GM19239 (cell line): ENCODE measurements at regions not wholly inside any gene's neighbourhood (a gene's known extent, or its start where the extent isn't known, plus 50 kb on each side); places are given as distances from the start of the nearest gene placed in this dataset.
"Not testable (repeated sequence)": the region's sequence is repeated elsewhere in the genome, so short reads cannot be mapped to it uniquely, and the experiment has no call there.

Experiments used
- DNase-seq: peaks from one replicate; pipeline ENCODE4 v3.0.0; 2011; ENCODE audit warnings: low spot score; ENCODE audit not compliant: insufficient read length
- FAIRE-seq: peaks from 2 replicates; lab custom pipeline; 2011; peaks lifted over from hg19 to GRCh38; lab: Jason Lieb, UNC

- DNase-seq (no peak), FAIRE-seq (no peak)
Observed at GRCh38 chr5:135108569-135108968, 74.5 kb upstream of the PITX1 start.

- DNase-seq (no peak), FAIRE-seq (no peak)
Observed at GRCh38 chr5:135107986-135108385, 74.0 kb upstream of the PITX1 start.

GRCh38 chr5:135106610-135107471, 72.8 kb upstream of the PITX1 start:
- DNase-seq (no peak), FAIRE-seq (no peak)

GRCh38 chr5:135106136-135106535, 72.1 kb upstream of the PITX1 start:
- FAIRE-seq (no peak), DNase-seq (no peak)

- DNase-seq = no peak
- no peak for FAIRE-seq
Observed at GRCh38 chr5:135105105-135105484, 71.1 kb upstream of the PITX1 start.

GRCh38 chr5:135103575-135103853, 69.5 kb upstream of the PITX1 start:
- FAIRE-seq (no peak), DNase-seq (no peak)

GRCh38 chr5:135102716-135103574, 68.9 kb upstream of the PITX1 start:
- FAIRE-seq = no peak

GRCh38 chr5:135100431-135100830, 66.4 kb upstream of the PITX1 start:
- DNase-seq (no peak), FAIRE-seq (no peak)

More at GRCh38 chr5:135102716-135103574, 68.9 kb upstream of the PITX1 start:
- no peak for DNase-seq

GRCh38 chr5:135100011-135100410, 66.0 kb upstream of the PITX1 start:
- DNase-seq (no peak), FAIRE-seq (no peak)

GRCh38 chr5:135097390-135097789, 63.4 kb upstream of the PITX1 start:
- DNase-seq (no peak), FAIRE-seq (no peak)

GRCh38 chr5:135095871-135096270, 61.8 kb upstream of the PITX1 start:
- DNase-seq (no peak), FAIRE-seq (no peak)

GRCh38 chr5:135095052-135095715, 61.2 kb upstream of the PITX1 start:
- FAIRE-seq = no peak

GRCh38 chr5:135094339-135095051, 60.5 kb upstream of the PITX1 start:
- no peak for DNase-seq
- no peak for FAIRE-seq

More at GRCh38 chr5:135095052-135095715, 61.2 kb upstream of the PITX1 start:
- no peak for DNase-seq

- FAIRE-seq, DNase-seq: not testable (repeated sequence)
Observed at GRCh38 chr5:135093483-135093882, 59.5 kb upstream of the PITX1 start.

GRCh38 chr5:135092476-135092875, 58.4 kb upstream of the PITX1 start:
- DNase-seq (no peak), FAIRE-seq (no peak)

GRCh38 chr5:135091286-135091685, 57.3 kb upstream of the PITX1 start:
- FAIRE-seq = no peak
- no peak for DNase-seq

GRCh38 chr5:135089912-135090311, 55.9 kb upstream of the PITX1 start:
- DNase-seq (no peak), FAIRE-seq (no peak)

- DNase-seq (no peak), FAIRE-seq (no peak)
Observed at GRCh38 chr5:135088911-135089310, 54.9 kb upstream of the PITX1 start.

GRCh38 chr5:135087950-135088349, 53.9 kb upstream of the PITX1 start:
- no peak for FAIRE-seq
- DNase-seq = no peak
